Parathyroid adenoma (tissue), 2 donors: ENCODE measurements at regions not wholly inside any gene's neighbourhood (a gene's known extent, or its start where the extent isn't known, plus 50 kb on each side); places are given as distances from the start of the nearest gene placed in this dataset.
A peak's percentile ranks its signal among the peaks of the same experiment; 100 is the strongest.

Experiments used
- H2AFZ ChIP-seq: fragments of 300-600 bp; sonication (generic); one replicate; pipeline ENCODE4 v1.7.0; 2017; ENCODE audit warnings: antibody characterized with exemption, mild to moderate bottlenecking
- H3K27ac ChIP-seq: fragments of 300-600 bp; sonication (generic); one replicate; pipeline ENCODE4 v1.7.0; 2017
- H3K27me3 ChIP-seq: fragments of 300-600 bp; sonication (generic); one replicate; pipeline ENCODE4 v1.7.0; 2017; ENCODE audit warnings: low read length; ENCODE audit not compliant: control insufficient read depth, insufficient read depth
- H3K36me3 ChIP-seq: fragments of 300-600 bp; sonication (generic); one replicate; pipeline ENCODE4 v1.7.0; 2017; ENCODE audit warnings: low read length; ENCODE audit not compliant: control insufficient read depth, insufficient read depth
- H3K4me1 ChIP-seq: fragments of 300-600 bp; sonication (generic); one replicate; pipeline ENCODE4 v1.7.0; 2017; ENCODE audit warnings: control low read depth
- H3K4me2 ChIP-seq: fragments of 300-600 bp; sonication (generic); one replicate; pipeline ENCODE4 v1.7.0; 2017; ENCODE audit warnings: low read length
- H3K4me3 ChIP-seq: fragments of 300-600 bp; sonication (generic); one replicate; pipeline ENCODE4 v1.7.0; 2017; ENCODE audit warnings: low read depth, low read length
- H3K79me2 ChIP-seq: fragments of 300-600 bp; sonication (generic); one replicate; pipeline ENCODE4 v1.7.0; 2017; ENCODE audit warnings: control low read depth
- H3K9ac ChIP-seq: fragments of 300-600 bp; sonication (generic); one replicate; pipeline ENCODE4 v1.7.0; 2017; ENCODE audit warnings: mild to moderate bottlenecking
- H3K9me3 ChIP-seq: fragments of 300-600 bp; sonication (generic); one replicate; pipeline ENCODE4 v1.7.0; 2017; ENCODE audit warnings: low read length; ENCODE audit not compliant: control insufficient read depth
- TF ChIP-seq, protein P1 (sequence below): fragments of 300-600 bp; sonication (generic); IDR thresholded peaks from one replicate; pipeline ENCODE4 v1.7.0; 2017; ENCODE audit warnings: antibody characterized with exemption, mild to moderate bottlenecking
- donor health status: primary hyperparathyroidism.

DNA sequence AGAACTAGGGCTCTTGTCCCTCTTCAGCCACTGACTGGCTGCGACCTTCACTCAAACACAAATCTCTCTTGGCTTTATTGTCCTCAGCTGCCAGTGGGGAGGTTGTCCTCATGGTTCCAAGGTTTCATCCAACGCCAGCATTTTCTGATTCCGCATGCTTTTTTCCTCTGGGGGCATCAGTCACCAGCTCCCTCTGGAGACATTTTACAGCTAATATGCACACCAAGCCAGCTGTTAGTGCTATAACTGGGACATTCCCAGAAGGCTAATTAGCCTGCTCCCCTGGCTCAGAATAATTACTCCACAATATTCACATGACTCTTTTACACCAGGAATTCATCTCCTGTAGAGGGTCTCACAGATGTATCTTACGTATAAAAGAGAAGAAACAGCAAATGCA, 193.6 kb upstream of the ANKRD55 start:
- Histone ChIP-seq H3K9me3 (no peaks in the 10 kb centered on the region), H2AFZ (peak overlapping the region; percentile 4), H3K4me1 (peaks cover 25% of the 10 kb centered on the region), H3K27ac (no peak overlapping the region), H3K9ac (no peak overlapping the region), H3K36me3 (no peaks in the 10 kb centered on the region), H3K4me2 (no peak overlapping the region), H3K79me2 (no peaks in the 10 kb centered on the region), H3K4me3 (no peak overlapping the region), H3K27me3 (no peaks in the 10 kb centered on the region)
- TF ChIP-seq, protein P1, sequence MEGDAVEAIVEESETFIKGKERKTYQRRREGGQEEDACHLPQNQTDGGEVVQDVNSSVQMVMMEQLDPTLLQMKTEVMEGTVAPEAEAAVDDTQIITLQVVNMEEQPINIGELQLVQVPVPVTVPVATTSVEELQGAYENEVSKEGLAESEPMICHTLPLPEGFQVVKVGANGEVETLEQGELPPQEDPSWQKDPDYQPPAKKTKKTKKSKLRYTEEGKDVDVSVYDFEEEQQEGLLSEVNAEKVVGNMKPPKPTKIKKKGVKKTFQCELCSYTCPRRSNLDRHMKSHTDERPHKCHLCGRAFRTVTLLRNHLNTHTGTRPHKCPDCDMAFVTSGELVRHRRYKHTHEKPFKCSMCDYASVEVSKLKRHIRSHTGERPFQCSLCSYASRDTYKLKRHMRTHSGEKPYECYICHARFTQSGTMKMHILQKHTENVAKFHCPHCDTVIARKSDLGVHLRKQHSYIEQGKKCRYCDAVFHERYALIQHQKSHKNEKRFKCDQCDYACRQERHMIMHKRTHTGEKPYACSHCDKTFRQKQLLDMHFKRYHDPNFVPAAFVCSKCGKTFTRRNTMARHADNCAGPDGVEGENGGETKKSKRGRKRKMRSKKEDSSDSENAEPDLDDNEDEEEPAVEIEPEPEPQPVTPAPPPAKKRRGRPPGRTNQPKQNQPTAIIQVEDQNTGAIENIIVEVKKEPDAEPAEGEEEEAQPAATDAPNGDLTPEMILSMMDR: no peak

DNA sequence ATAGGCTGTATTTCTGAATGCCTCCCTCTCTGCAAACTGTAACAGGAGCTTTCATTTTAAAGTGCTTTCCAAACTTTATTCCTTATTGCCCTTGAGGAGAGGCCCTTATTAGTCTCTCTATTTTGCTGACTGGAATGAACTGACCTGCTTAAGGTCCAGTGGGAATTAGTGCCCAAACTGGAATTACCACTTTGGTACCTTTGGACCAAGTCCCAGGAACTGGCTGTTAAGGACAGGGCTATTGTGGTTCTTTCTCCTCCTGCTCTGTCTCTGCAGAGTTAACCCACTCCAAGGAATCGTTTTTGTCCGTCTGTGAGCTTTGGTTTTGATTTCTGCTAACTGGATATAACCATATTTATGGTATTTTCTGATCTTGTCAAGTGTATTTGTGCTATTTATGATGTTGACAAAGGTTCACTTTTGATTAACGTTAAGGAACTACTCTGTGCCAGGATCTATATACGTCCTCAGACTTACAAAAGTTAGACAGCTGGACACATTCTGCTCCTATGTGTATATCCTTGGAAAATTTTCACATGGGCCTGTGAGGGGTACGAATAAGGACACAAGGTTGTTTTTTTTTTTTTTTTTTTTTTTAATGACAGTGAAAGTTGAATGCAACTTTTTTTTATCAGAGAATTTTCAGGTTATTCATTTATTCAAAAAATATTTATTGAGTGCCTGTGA, 189.1 kb upstream of the ANKRD55 start:
- H3K27ac ChIP-seq: peak overlapping the region; percentile 93

DNA sequence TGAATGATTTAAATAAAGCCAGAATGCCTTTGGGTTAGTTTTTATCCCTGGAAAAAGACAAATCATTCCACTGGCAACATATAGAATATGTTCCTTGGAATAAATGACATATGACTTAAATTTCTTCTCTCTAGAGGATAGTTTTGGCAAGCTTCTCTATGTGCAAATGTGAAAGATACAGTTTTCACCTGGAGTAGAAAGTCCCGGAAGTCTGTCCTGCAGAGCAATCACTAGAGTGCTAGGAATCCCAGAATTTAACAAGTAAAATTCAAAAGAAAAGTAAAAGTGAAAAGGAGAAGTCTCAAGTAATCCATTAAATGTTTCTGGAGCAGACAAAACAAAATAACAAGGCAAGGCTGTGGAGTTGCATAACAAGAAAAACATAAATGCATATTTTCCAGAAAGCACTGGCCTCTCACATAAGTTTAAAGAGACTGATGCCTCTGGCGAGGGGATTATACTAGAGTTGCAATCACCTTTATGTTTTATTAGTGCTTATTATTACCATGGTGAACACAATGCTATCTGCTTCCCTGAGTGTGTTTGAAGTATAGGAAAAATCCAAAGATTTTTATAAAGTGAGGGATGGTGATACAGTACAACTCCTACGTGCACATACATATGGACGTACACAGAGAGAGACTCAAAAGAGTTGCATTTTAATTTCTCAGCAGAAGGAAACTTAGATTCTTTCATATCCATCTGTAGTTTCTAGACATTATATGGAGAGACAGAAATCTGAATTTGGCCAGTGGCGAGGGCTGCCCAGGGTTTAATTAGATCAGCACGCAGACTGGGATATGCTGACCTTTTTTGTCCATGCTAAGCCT, 188.3 kb upstream of the ANKRD55 start:
- peak overlapping the region; percentile 46 for H2AFZ ChIP-seq
- H3K4me1 ChIP-seq: peaks cover 18% of the 10 kb centered on the region
- peak overlapping the region; percentile 93 for H3K27ac ChIP-seq
- H3K79me2 ChIP-seq: no peaks in the 10 kb centered on the region
- H3K9me3 ChIP-seq: no peaks in the 10 kb centered on the region
- TF ChIP-seq, protein P1: no peak
- H3K27me3 ChIP-seq: no peaks in the 10 kb centered on the region
- H3K4me2 ChIP-seq: peak overlapping the region; percentile 77
- H3K9ac ChIP-seq: no peak overlapping the region
- H3K4me3 ChIP-seq: peak overlapping the region; percentile 39
- no peaks in the 10 kb centered on the region for H3K36me3 ChIP-seq

More for the DNA sequence above, 189.1 kb upstream of the ANKRD55 start:
- Histone ChIP-seq H2AFZ (peak overlapping the region; percentile 46), H3K9ac (no peak overlapping the region), H3K9me3 (no peaks in the 10 kb centered on the region), H3K4me2 (peak overlapping the region; percentile 77), H3K79me2 (no peaks in the 10 kb centered on the region), H3K4me3 (peak overlapping the region; percentile 39), H3K36me3 (no peaks in the 10 kb centered on the region), H3K4me1 (peaks cover 21% of the 10 kb centered on the region), H3K27me3 (no peaks in the 10 kb centered on the region)
- TF ChIP-seq, protein P1: no peak

DNA sequence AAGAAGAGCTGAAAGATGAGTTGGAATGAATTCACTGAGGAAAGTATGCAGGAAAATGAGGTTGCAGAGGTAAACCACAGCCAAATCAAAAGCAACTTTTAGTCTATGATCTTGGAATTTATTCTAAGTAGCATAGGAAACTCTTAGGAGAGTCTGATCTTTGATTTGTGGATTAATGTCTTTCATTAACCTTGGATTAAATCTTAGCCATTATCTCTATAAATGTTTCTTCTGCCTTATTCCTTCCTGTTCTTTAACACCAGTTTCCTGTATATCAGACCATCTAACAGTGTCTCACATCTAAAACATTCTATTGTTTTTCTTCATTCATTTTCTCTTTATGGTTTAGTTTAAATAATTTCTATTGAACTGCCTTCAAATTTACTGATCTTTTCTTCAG, 187.2 kb upstream of the ANKRD55 start:
- no peaks in the 10 kb centered on the region for H3K36me3 ChIP-seq
- TF ChIP-seq, protein P1: no peak
- H3K27ac ChIP-seq: peak overlapping the region; percentile 93
- H3K4me1 ChIP-seq: peaks cover 18% of the 10 kb centered on the region
- no peak overlapping the region for H2AFZ ChIP-seq
- H3K4me3 ChIP-seq: no peak overlapping the region
- H3K79me2 ChIP-seq: no peaks in the 10 kb centered on the region
- no peaks in the 10 kb centered on the region for H3K9me3 ChIP-seq
- no peak overlapping the region for H3K9ac ChIP-seq
- no peak overlapping the region for H3K4me2 ChIP-seq
- H3K27me3 ChIP-seq: no peaks in the 10 kb centered on the region
